ENCODE measurements at regions not wholly inside any gene's neighbourhood (a gene's known extent, or its start where the extent isn't known, plus 50 kb on each side); places are given as distances from the start of the nearest gene placed in this dataset.

DNA sequence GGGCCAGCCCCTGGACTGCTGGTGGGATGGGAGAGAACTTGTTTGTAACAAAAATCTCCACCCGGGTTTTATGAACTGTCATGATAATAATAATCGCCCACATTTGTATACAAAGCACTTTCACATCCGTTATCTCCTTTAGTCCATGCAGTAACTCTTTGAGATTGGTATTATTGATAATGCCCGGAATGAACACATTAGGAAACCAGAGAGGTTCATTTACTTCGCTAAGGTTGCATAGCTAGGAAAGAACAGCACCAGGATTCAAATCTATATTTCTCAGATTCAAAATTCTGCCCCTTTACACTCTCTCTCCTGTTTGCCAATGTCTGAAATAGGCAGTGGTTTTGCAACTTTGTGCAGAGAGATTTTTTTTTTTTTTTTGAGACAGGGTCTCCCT, 131.4 kb downstream of the FOXD2 start:
- H3K4me3 ChIP-seq (ENCODE audit: low read length): no peak overlapping the region
- no peak for DNase-seq (ENCODE audit: low read depth, low spot score)

DNA sequence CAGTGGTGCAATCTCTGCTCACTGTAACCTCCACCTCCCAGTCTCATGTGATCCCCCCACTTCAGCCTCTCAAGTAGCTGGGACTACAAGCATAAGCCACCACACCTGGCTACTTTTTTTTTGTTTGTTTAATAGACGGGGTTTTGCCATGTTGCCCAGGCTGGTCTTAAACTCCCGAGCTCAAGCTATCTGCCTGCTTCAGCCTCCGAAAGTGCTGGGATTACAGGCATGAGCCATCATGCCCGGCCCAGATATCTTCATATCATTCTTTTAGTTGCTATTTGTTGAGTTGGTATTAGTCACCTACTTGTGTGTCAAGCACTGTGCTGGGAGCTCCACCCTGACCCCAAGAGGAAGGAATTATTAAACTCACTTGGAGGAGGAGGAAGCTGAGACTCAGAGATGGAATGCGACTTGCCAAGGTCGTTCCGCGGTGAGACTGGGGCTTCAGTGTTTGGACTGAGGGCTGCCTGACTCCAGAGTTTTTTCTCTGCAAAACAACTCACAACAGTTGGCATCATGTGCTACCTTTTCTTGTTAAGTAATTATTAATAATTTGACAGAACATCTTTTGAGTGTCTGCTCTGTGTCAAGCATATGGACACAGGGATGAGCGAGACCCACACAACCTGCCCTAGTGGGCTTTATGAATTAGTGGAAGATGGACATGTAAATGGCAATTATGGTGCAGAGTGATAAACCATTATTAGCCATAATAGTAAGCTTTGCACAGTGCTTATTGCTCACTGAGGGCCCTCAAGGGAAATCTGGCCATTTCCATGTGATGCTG, 132.0 kb downstream of the FOXD2 start:
- DNase-seq (ENCODE audit: low read depth, low spot score): no peak
- no peak overlapping the region for H3K4me3 ChIP-seq (ENCODE audit: low read length)

DNA sequence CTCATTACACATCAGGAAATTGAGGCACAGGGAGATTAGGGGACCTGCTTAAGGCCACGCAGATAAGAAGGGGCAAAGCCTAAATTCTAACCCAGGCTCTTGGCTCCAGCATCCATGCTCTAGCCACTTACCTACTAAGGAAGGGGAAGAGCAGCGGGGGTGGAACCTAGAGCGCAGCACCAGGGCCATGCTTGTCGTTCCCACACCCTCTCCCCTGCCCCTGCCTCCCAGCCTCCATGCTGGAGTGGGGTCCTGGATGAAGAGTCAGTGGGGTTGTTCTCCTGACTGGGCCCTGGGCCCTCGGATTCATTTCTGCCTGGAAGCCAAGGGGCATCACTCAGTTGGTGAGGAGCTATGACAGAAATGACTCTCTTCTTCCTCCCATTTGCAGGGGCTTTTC, 133.3 kb downstream of the FOXD2 start:
- H3K4me3 ChIP-seq (ENCODE audit: low read length): no peak overlapping the region
- no peak for DNase-seq (ENCODE audit: low read depth, low spot score)

GRCh38 chr1:47571952-47572351, 134.1 kb downstream of the FOXD2 start:
- DNase-seq (ENCODE audit: low read depth, low spot score): no peak

GRCh38 chr1:47572731-47573430, 135.0 kb downstream of the FOXD2 start:
- H3K4me3 ChIP-seq (ENCODE audit: low read length): no peak overlapping the region
- DNase-seq (ENCODE audit: low read depth, low spot score): no peak

More at GRCh38 chr1:47571952-47572351, 134.1 kb downstream of the FOXD2 start:
- H3K4me3 ChIP-seq (ENCODE audit: low read length): no peak overlapping the region

DNA sequence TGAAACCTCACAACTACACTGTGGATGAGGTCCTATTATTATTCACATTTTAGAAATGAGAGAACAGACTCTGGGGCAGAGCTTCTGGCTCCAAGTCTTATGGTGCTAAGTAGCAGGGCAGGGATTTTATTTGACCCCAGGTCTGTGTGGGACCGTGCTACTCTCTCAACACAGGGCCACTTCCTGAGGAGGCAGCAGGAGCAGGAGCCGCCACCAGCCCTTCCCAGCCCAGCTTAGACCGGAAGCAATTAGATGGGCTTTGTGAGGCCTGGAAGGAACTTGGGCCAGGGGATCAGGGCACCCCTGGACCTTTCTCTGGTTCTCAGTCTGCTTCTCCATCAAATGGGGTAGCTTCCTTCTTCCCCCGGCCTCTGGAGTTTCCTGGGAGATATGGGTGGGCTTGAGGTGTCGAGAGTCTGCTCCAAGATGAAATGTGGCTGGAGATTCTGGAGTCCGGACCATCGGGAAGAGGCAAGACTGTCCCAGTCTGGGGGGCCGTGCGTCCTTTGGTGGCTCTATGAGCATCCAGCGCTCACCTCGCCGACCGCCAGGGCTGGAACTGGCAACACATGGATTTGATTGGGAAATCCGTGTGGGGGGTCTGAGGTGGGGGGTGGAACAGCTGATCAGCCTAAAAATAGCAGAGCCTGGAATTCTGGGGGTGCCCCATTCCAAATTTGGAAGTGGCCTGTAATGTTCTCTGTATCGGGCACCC, 136.8 kb downstream of the FOXD2 start:
- no peak overlapping the region for H3K4me3 ChIP-seq (ENCODE audit: low read length)
- no peak for DNase-seq (ENCODE audit: low read depth, low spot score)

DNA sequence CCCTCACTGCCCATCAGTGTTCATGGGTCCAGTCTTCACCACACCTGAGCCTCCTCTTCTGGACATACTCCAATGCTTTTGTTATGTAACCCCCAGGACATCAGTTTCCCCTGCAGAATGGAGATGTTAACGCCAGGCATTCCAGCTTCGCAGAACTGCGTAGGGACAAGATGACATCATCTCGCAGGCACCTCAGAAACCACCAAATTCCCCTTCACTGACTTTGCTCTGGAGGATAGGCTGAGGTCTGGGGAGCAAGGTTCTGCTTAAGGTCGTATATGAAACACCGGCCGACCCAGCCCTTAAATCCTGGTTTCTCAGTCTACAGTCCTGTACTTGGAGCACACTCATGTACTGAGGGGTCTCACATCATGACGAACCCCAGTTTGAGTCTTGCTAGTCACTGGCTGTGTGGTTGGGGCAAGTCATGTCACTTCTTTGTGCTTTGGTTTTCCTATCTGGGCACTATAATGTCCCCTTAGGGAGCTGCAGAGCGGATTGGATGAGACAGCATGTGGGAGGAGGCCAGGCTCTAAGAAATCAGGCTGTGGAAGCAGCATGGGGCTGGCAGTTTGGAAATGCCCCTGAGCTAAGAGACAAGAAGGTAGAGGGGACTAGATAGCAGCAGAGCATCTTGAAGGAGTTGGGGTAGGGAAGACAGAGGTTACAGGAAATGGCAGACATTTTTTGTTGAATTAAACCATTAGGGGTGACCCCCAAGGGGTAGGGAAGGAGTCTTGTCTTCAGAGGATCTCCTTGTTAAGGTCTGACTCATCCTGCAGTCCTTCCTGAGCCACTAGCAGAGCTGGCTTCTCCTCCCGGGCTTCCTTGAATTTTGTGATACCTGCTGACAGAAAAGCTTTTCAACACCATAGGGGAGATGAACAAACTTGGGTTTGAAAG, 138.3 kb downstream of the FOXD2 start:
- no peak for DNase-seq (ENCODE audit: low read depth, low spot score)
- H3K4me3 ChIP-seq (ENCODE audit: low read length): no peak overlapping the region

DNA sequence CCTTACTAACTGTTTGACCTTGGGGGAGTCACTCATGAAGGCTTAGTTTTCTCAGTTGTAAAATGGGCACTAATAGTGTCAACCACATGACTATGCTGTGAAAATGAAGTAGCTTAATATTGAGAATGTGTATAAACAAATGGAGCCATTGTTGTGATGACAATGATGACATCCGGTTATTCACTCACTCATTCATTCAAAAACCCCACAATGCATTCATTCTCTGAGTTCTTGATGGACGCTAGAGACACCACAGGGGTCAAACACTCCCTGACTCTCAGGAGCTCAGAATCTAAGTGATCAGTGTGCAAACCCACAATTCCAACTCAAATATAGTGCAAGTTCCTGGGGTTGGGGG, 138.9 kb downstream of the FOXD2 start:
- no peak for DNase-seq (ENCODE audit: low read depth, low spot score)
- no peak overlapping the region for H3K4me3 ChIP-seq (ENCODE audit: low read length)

DNA sequence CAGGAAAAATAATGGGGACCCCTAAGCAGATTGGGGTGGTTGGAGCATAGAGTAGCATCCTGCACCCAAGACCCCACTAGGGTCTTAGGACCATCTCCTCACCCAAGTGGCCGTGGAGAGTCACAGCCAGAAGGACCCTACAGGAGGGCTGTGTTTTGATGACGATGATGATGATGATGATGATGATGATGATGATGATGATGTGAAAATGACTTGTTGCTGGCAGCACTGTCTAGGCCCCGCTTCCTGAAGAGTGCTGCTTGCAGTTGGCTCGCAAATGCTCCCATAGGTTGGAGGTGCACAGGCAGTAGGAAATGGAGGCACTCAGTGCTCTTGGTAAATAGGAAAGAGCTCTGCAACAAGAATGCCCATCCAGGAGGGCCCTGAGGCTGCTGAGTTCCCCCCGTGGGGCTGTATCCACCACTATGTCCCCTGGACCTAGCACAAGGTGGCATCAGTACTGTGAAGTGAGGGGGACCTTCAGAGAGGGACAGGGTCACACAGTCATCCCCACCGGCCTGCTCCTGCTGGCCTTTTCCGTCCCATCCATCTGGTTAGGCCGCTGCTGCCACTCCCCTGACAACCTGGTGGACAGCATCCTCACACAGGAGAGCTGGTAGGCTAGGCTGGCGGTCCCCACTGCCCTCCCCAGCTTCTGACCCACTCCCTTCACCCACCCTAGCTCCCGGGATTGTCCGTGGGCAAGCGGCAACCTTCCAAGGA, 139.6 kb downstream of the FOXD2 start:
- no peak for DNase-seq (ENCODE audit: low read depth, low spot score)
- H3K4me3 ChIP-seq (ENCODE audit: low read length): no peak overlapping the region

- DNase-seq (ENCODE audit: low read depth, low spot score): no peak
- H3K4me3 ChIP-seq (ENCODE audit: low read length): no peak overlapping the region
Observed at GRCh38 chr1:47578026-47578720, 140.3 kb downstream of the FOXD2 start.

DNA sequence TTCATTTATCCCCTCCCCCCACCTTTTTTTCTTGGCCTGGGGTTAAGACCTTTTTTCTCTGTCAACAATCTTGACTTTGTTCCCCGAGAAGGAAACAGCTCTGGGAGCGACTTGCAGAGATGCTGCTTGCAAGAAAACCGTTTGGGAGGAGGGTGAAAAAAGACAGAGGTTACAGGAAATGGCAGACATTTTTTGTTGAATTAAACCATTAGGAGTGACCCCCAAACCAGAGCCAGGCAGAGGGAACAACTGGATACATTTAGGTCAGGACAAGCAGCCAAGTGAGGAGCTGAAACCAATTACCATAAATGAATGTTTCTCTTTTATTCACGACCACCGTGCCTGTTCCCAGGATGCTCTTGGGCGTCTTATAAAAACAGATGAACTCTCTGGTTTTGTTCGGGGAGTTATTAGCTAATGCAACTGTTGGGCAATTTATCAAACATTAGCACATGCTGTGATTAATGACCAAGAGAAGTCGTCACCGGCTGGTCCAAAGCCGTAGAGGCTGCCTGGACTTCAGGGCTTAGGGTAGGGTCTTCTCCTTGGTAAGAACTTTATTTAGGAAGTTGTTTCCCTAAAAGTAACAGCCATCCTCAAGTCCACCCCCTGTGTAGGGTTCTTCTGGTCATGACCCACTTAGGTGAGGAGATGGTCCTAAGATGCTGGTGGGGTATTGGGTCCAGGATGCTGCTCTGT, 141.0 kb downstream of the FOXD2 start:
- no peak for DNase-seq (ENCODE audit: low read depth, low spot score)

GRCh38 chr1:47579809-47580208, 142.0 kb downstream of the FOXD2 start:
- no peak overlapping the region for H3K4me3 ChIP-seq (ENCODE audit: low read length)
- DNase-seq (ENCODE audit: low read depth, low spot score): no peak

More for the DNA sequence above, 141.0 kb downstream of the FOXD2 start:
- no peak overlapping the region for H3K4me3 ChIP-seq (ENCODE audit: low read length)

- H3K4me3 ChIP-seq (ENCODE audit: low read length): no peak overlapping the region
- DNase-seq (ENCODE audit: low read depth, low spot score): no peak
Observed at GRCh38 chr1:47580451-47580995, 142.7 kb downstream of the FOXD2 start.

DNA sequence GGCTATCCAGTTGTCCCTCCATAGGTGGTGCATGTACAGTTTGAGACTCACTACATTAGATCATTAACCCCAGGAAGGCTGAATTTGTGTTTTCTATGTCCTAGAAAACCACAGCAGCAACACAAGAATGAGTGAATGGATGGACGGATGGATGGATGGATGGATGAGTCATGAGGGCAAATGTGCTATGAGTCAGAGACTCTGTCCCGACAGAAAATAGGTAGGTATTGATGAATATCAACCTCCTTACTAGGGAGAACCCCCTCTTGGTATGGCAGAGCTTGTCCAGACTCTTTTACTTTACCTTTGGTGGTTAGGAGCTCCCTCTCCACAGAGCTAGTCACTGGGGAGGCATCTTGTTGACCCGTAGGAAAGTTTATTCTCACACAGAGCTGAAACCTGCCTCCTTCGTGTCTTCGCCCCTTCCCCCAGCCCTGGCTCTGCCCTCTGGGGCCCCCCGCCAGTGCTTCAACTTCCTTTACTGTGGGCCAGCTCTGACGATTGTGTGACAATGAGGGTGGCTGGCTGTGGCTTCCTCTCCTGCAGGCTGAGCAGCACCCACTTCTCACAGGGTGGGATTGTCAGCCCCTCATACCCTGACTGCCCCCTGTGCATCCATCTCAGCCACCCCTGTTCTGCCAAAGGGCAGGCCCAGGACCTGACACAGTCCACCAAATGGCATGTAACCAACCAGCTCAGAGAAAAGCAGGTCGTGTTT, 145.2 kb downstream of the FOXD2 start:
- H3K4me3 ChIP-seq (ENCODE audit: low read length): no peak overlapping the region

DNA sequence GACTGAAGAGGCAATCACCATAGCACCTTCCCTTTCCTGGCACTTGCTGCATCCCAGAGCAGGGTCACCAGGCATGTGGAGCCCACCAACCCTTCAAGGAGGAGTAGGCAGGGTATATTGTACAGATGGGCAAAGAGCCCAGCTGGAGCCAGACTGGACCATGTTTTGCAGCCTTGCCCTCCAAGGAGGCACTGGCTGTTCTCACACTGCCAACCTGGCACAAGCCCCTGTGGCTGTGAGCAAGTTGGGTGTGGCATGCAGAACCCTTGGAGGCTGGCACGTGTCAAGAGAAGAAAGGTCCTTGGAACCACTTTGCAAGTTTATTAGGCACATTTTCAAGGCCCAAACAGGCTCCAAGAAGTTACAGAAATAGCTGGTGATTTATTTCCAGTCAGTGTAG, 146.4 kb downstream of the FOXD2 start:
- DNase-seq (ENCODE audit: low read depth, low spot score): no peak
- H3K4me3 ChIP-seq (ENCODE audit: low read length): no peak overlapping the region

More for the DNA sequence above, 145.2 kb downstream of the FOXD2 start:
- DNase-seq (ENCODE audit: low read depth, low spot score): no peak

DNA sequence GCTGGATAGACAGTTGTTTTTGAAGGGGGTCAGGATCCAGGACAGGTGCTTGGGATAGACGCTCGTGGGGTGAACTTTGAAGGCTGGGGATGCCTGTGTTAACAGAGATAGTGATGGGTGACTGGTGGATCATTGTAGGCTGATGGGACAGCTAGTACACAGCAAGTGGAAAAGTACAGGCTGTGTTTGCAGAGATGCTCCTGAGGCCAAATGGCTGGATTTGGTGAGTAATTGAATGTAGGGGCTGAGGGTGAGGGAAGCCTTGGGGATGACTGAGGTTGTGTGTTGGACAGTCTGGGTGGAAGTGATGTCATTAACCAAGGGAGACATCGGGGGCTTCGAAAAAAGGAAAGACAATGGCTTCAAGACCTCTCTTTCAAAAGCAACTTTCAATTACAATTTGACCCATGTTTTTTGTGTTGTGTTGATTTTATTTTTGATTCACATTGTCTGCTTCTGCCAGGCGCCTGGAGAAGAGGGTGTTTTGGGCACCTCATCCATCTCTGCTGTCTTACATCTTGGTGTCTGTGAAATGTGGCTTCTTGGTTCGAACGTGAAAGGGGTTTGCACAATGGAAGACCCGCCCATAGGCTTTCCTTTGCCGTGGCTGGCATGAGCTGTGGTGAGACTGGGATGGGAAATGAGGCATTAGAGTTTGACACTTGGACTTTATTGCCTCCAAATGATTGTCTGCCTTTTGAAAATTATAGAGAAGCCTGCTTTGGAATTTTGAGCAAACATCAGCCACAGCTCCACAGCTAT, 147.5 kb downstream of the FOXD2 start:
- no peak overlapping the region for H3K4me3 ChIP-seq (ENCODE audit: low read length)
- no peak for DNase-seq (ENCODE audit: low read depth, low spot score)
